Stomach (tissue), 8 donors: ENCODE measurements at regions not wholly inside any gene's neighbourhood (a gene's known extent, or its start where the extent isn't known, plus 50 kb on each side); places are given as distances from the start of the nearest gene placed in this dataset.

Source experiments
- DNase-seq, 2 donors: peaks; one replicate each; pipeline versions ENCODE4 v3.0.0 to v3.0.0-alpha.2; 2013 to 2019
- H3K27ac ChIP-seq, 5 donors: fragments of 200-600 bp in 4 of 5; sonication (generic) in 4 of 5; one replicate each; pipeline ENCODE4 v1.5.1; 2013 to 2019; ENCODE audit warnings: mild to moderate bottlenecking in 1 of 5, moderate library complexity in 1 of 5
- H3K27me3 ChIP-seq, 3 donors: fragments of 200-600 bp; sonication (generic); one replicate each; pipeline ENCODE4 v1.5.1; 2017 to 2019; ENCODE audit warnings: mixed run types in 1 of 3
- H3K36me3 ChIP-seq, 4 donors: fragments of 200-600 bp; sonication (generic); 1 replicate in 3 of 4; 2 replicates in 1 of 4; pipeline ENCODE4 v1.5.1; 2016 to 2019
- H3K4me1 ChIP-seq, 4 donors: fragments of 200-600 bp; sonication (generic); one replicate each; pipeline ENCODE4 v1.5.1; 2016 to 2019
- H3K4me3 ChIP-seq, 4 donors: fragments of 200-600 bp; sonication (generic) in 3 of 4; one replicate each; pipeline ENCODE4 v1.5.1; 2016 to 2019; ENCODE audit warnings: mild to moderate bottlenecking in 1 of 4
- H3K9me3 ChIP-seq, 4 donors: fragments of 200-600 bp; sonication (generic); one replicate each; pipeline ENCODE4 v1.5.1; 2016 to 2019
- EP300 ChIP-seq: sonication (generic); formaldehyde crosslinking; IDR thresholded peaks from one replicate; pipeline ENCODE4 v1.6.1; 2017; ENCODE audit warnings: antibody characterized with exemption
- POLR2A ChIP-seq, 4 donors: fragments of 450-650 bp; IDR thresholded peaks; one replicate each; pipeline ENCODE4 v1.6.1; 2016; ENCODE audit warnings: antibody characterized with exemption in 4 of 4, control low read depth in 2 of 4, mild to moderate bottlenecking in 1 of 4, moderate library complexity in 1 of 4
- POLR2AphosphoS5 ChIP-seq, 3 donors: sonication (generic); formaldehyde crosslinking; IDR thresholded peaks; one replicate each; pipeline ENCODE4 v1.6.1; 2016; ENCODE audit warnings: antibody characterized with exemption in 3 of 3
- WGBS, 5 donors: extraction: QIAGEN DNeasy Blood & Tissue Kit in 3 of 5; methylation state at CpG; one replicate each; pipeline versions ENCODE4 v1.1.5 to v1.1.7; 2013 to 2018; 5-methylcytosine and 5-hydroxymethylcytosine counted together
- intact Hi-C: fragments of 100-400 bp; cut with DNase I; formaldehyde crosslinking; loops from one replicate; pipeline ENCODE4 v1.15.1; 2023; ENCODE audit warnings: low total_unique reads
- TF ChIP-seq, protein P1 (sequence below), 7 experiments: fragments of 450-650 bp in 4 of 7; fragments of 200-600 bp in 3 of 7; sonication (generic) in 3 of 7; IDR thresholded peaks; one replicate each; pipeline ENCODE4 v1.5.1; 2016 to 2019; ENCODE audit warnings: antibody characterized with exemption in 7 of 7, control low read depth in 2 of 7, mild to moderate bottlenecking in 1 of 7
- donor health status: healthy with polysubstance abuse.
- donor health status: Bipolar disorder and iron deficiency.
- donor health status: healthy.

DNA sequence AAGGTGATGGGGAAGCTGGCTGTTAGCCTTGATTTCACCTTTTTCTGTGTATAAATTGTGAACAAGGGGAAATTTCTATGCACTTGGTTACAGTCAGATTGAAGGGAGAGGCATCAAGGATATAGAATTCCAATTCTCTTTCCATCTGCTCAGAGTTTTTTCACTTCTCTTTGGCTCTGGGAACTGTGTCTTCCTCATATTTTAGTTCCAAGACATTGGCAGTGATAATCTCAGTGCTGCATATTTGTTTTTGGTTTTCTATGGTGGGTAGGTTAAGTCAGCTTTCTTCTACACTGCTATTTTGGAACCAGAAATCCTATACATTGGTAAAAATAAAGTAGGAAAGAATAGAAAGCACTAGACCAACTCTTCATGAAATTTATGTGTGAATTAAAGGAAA lies 569.6 kb upstream of the CXADR start:
- no peak for DNase-seq
- intact Hi-C loops = no loop called here

DNA sequence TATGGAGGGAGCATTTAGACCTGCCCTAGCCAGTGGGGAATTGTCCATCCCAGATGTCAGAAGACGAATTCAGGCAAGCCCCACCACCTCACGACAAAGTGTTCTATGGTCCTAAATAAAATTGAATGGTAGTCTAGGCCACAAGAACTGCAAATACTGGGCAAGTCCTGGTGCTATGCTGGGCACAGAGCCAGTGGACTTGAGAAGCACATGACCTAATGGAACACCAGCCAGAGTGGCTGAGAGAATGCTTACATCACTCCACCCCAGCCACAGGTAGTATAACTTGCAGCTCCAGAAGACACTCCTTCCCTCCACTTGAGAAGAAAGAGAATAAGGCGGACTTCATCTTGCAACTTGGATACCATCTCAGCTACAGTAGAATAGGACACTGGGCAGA lies 567.3 kb upstream of the CXADR start:
- no peak overlapping the region for H3K27ac ChIP-seq
- H3K36me3 ChIP-seq = no peaks in the 10 kb centered on the region
- no peak for DNase-seq
- no peak for TF ChIP-seq EP300
- TF ChIP-seq POLR2AphosphoS5 (IDR thresholded peaks at IDR 0.05) = no peak
- TF ChIP-seq, protein P1, sequence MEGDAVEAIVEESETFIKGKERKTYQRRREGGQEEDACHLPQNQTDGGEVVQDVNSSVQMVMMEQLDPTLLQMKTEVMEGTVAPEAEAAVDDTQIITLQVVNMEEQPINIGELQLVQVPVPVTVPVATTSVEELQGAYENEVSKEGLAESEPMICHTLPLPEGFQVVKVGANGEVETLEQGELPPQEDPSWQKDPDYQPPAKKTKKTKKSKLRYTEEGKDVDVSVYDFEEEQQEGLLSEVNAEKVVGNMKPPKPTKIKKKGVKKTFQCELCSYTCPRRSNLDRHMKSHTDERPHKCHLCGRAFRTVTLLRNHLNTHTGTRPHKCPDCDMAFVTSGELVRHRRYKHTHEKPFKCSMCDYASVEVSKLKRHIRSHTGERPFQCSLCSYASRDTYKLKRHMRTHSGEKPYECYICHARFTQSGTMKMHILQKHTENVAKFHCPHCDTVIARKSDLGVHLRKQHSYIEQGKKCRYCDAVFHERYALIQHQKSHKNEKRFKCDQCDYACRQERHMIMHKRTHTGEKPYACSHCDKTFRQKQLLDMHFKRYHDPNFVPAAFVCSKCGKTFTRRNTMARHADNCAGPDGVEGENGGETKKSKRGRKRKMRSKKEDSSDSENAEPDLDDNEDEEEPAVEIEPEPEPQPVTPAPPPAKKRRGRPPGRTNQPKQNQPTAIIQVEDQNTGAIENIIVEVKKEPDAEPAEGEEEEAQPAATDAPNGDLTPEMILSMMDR (IDR thresholded peaks at IDR 0.05) = no peak
- no peak for TF ChIP-seq POLR2A (IDR thresholded peaks at IDR 0.05)
- no peaks in the 10 kb centered on the region for H3K27me3 ChIP-seq
- WGBS, 5 donors = 80 to 100% (median 85%) methylated on average over 2 to 3 of the region's 3 CpGs
- no peaks in the 10 kb centered on the region for H3K4me1 ChIP-seq
- intact Hi-C loops = no loop called here
- peaks cover 0 to 8% (median 0%) of the 10 kb centered on the region in 4 donors for H3K9me3 ChIP-seq
- H3K4me3 ChIP-seq = no peak overlapping the region

More for the DNA sequence above, 569.6 kb upstream of the CXADR start:
- Histone ChIP-seq H3K4me3 (no peak overlapping the region), H3K36me3 (no peaks in the 10 kb centered on the region), H3K27me3 (no peaks in the 10 kb centered on the region), H3K27ac (no peak overlapping the region), H3K4me1 (no peaks in the 10 kb centered on the region), H3K9me3 (peaks cover 0 to 8% (median 0%) of the 10 kb centered on the region in 4 donors)
- TF ChIP-seq POLR2A (IDR thresholded peaks at IDR 0.05) (no peak), POLR2AphosphoS5 (IDR thresholded peaks at IDR 0.05) (no peak)

DNA sequence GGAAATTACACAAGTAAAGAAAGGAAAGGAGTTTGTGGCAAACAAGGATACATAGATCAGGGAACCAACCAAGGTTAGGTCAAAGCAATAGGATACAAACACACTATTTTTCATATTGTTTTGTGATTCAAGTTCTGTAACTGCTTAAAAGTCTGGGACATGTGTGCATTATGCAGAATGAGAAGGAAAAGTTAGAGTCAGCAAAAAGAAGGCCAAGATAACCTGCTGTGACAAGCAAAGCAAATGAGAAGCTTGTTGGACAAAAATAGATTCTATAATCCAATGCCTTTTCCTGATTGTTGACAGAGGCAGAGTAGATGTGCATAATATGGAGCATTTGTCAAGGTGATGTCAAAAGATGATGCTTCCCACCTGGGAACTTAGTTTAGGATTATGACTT lies 556.0 kb upstream of the CXADR start:
- DNase-seq = no peak
- no peaks in the 10 kb centered on the region for H3K36me3 ChIP-seq
- H3K27me3 ChIP-seq = no peaks in the 10 kb centered on the region
- H3K4me1 ChIP-seq = no peaks in the 10 kb centered on the region
- no peaks in the 10 kb centered on the region for H3K9me3 ChIP-seq
- no peak overlapping the region for H3K27ac ChIP-seq
- H3K4me3 ChIP-seq = no peak overlapping the region
- intact Hi-C loops = no loop called here
- TF ChIP-seq POLR2A (IDR thresholded peaks at IDR 0.05) = no peak

DNA sequence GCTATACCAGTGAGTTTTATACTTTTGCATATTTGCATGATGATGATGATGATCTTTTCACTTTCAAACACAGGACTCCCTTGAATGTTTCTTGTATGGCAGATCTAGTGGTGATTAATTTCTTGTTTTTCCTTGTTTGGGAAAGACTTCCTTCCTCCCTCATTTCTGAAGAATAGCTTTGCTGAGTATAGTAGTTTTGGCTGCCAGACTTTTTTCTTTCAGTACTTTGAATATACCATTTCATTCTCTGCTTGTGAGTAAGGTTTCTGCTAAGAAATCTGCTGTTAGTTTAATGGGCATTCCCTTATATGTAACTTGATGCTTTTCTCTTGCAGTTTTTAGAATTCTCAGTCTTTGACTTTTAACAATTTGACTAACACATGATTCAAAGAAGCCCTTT lies 547.4 kb upstream of the CXADR start:
- Histone ChIP-seq H3K36me3 (no peaks in the 10 kb centered on the region), H3K27me3 (no peaks in the 10 kb centered on the region), H3K4me3 (no peak overlapping the region), H3K4me1 (no peaks in the 10 kb centered on the region), H3K27ac (no peak overlapping the region), H3K9me3 (peaks cover 0 to 31% (median 16%) of the 10 kb centered on the region in 4 donors)
- TF ChIP-seq EP300 (no peak), POLR2A (IDR thresholded peaks at IDR 0.05) (no peak), POLR2AphosphoS5 (IDR thresholded peaks at IDR 0.05) (no peak)
- TF ChIP-seq, protein P1 (IDR thresholded peaks at IDR 0.05) = no peak
- intact Hi-C loops = no loop called here
- no peak for DNase-seq

DNA sequence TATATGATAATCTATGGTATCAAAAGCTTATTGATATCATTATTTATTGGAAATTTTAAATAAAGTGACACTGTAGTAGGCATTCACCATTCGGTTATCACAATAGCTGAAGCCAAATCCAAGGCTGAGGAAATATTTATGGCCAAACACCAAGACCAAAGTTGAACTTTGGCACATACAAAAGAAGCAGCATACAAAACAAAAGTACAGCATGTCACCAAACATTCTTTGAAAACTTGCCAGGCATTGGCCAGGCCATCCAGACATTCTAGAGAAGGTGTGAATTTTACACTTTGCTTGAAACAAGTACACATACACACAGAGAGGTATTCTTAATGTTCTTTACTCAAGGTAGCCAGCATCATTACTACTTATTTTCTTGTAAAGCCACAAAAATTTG lies 544.4 kb upstream of the CXADR start:
- Histone ChIP-seq H3K4me3 (no peak overlapping the region), H3K27me3 (no peaks in the 10 kb centered on the region), H3K4me1 (no peaks in the 10 kb centered on the region), H3K36me3 (no peaks in the 10 kb centered on the region), H3K27ac (no peak overlapping the region), H3K9me3 (peaks cover 0 to 31% (median 16%) of the 10 kb centered on the region in 4 donors)
- TF ChIP-seq POLR2AphosphoS5 (IDR thresholded peaks at IDR 0.05) (no peak), EP300 (no peak), POLR2A (IDR thresholded peaks at IDR 0.05) (no peak)
- TF ChIP-seq, protein P1 (IDR thresholded peaks at IDR 0.05) = no peak
- WGBS, 5 donors = 55 to 67% (median 60%) methylated on average over 1 of the region's 1 CpG
- DNase-seq = no peak
- intact Hi-C loops = no loop called here

DNA sequence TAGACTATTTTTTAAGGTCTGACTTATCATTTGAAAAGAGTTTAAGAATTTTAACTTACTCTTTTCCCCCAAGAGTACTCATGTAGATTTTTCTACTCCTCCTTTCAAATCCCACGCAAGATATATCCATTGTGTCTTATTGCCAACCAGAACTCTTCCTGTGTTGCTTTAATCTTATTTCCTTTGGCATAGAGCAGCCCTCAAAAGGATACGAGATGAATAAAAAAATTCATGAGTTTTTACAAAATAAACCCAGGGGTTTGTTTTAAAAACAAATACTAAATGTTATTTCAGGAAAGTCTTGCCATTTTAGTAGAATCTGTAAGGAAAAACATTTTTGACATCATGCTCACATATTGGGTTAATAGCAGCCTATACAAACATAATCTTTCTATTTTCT lies 543.2 kb upstream of the CXADR start:
- Histone ChIP-seq H3K27ac (no peak overlapping the region), H3K4me3 (no peak overlapping the region), H3K36me3 (no peaks in the 10 kb centered on the region), H3K4me1 (no peaks in the 10 kb centered on the region), H3K27me3 (no peaks in the 10 kb centered on the region), H3K9me3 (peaks cover 0 to 21% (median 12%) of the 10 kb centered on the region in 4 donors)
- no peak for TF ChIP-seq EP300
- TF ChIP-seq POLR2AphosphoS5 (IDR thresholded peaks at IDR 0.05) = no peak
- no peak for TF ChIP-seq POLR2A (IDR thresholded peaks at IDR 0.05)
- TF ChIP-seq, protein P1 (IDR thresholded peaks at IDR 0.05) = no peak
- DNase-seq = no peak
- 48 to 64% (median 55%) methylated on average over 2 of the region's 2 CpGs for WGBS, 5 donors
- intact Hi-C loops = no loop called here
